Erythroblast (primary cell): ENCODE measurements at regions not wholly inside any gene's neighbourhood (a gene's known extent, or its start where the extent isn't known, plus 50 kb on each side); places are given as distances from the start of the nearest gene placed in this dataset.
"Not testable (repeated sequence)": the region's sequence is repeated elsewhere in the genome, so short reads cannot be mapped to it uniquely, and the experiment has no call there.

Source experiments
- DNase-seq, 2 experiments: peaks; one replicate each; lab custom pipeline; 2025; lab: John Stamatoyannopoulos, UW
- GATA1 ChIP-seq: IDR thresholded peaks from 2 replicates; pipeline ENCODE4 v1.6.1; 2011; ENCODE audit warnings: low read depth, mild to moderate bottlenecking, control low read depth, low read length, moderate library complexity
- POLR2A ChIP-seq: IDR thresholded peaks from 2 replicates; pipeline ENCODE4 v1.6.1; 2011; ENCODE audit warnings: mild to moderate bottlenecking, low read length

DNA sequence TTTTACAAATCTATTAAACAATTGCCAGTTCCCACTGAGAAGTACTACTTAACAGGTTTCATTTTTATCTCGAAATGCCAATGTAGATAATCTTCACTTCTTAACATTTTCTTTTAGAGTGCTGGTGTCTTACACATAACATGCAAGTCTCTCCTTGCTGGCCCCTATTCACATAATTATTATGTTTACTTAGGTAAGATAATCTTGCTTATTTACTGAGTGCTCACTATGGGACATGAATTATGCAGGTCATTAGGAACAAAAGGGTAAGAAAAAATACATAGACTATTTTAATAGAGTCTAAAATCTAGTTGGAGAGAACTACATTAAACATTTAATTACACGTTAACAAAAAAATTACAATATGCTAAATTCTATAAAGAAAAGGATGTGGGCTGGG lies 328.4 kb downstream of the PRR16 start:
- no peak for TF ChIP-seq POLR2A
- no peak for TF ChIP-seq GATA1
- DNase-seq, result no peak

DNA sequence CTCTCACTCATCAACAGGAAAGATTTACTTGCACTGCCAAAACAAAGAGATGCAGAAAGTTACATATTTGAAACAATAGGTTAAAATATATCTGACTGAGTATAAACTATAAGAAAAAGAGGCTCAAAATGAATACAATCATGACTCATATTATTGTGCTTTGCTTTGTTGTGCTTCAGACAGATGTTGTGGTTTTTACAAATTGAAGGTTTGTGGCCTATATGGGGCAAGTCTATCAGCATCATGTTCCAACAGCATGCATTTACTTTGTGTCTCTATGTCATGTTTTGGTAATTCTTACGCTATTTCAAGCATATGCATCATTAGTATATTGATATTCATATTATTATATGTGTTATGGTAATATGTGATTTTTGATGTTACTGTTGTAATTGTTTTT lies 330.0 kb downstream of the PRR16 start:
- no peak for DNase-seq
- no peak for TF ChIP-seq POLR2A
- no peak for TF ChIP-seq GATA1

DNA sequence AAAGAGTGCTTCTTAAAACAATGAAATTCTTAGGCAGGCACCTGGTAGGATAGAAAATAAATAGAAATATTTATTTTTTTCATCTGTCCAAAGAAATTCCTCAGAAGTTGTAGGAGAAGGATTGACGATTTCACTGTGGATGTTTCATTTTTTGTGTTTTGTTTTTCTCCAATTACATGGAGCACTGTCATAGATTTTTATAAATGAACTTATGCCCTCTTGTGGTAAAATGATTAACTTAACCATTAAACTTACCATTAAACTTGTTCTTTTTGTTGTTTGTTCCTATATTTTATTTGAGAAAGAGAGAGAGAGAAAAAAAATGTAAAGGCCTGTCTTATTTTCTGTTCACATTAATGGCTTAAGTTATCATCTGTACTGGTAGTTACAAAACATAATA lies 339.2 kb downstream of the PRR16 start:
- no peak for DNase-seq
- TF ChIP-seq GATA1, result no peak
- no peak for TF ChIP-seq POLR2A

DNA sequence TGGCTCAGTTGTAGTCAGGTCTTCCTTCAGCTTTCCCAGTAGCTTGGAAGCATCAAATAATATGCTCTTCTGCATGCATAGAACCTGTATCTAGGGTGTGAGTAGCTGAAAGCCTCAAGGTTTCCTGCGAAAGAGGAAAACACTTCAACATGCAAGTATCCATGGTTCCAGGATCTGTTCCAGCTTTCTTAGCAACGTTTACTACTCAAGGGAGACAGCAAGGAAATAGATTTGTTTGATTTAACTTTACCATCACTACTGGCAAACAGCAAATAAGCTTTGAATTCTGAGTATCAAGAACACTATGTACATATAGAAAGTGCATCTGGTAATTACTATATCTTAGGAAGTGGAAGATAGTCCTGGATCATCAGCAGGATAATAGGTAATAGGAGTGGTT lies 341.0 kb downstream of the PRR16 start:
- DNase-seq, result no peak
- TF ChIP-seq GATA1, result no peak
- no peak for TF ChIP-seq POLR2A

DNA sequence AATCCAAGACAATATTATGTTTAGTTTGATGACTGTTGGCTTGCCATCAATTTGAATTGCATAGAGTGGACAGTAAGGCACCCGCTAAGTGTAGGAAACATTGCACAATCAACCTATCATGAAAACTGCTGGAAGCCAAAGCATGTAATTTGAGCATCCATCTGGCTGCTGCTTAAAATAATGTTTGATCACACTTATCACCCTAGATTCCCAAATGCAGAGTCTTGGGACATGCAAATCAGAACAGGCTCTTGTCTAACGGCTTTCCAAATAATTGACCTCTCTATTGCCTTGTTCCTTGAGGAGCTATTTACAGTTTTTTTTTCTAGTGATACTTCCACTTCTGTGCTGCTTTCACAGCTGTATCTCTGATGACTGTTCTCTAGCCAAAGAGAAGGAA lies 342.1 kb downstream of the PRR16 start:
- TF ChIP-seq POLR2A (no peak), GATA1 (no peak)
- DNase-seq, result no peak

DNA sequence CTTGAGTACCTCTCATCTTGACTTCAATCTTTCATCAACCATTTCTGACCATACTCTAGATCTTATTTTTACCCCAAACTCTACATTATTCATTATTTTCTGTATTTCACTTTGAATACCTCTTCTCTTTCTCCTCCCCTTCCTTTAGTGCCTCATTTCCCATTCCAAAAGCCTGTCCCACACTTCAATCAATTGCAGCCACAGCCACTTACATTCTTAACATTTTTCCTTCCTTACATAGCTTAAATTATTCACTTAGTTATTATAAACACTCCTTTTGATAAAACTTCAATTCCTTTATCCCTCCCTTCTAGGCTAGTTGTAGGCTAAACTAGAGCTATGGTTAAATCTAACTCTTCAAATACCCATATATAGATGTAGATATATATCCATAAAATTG lies 344.0 kb downstream of the PRR16 start:
- DNase-seq, result no peak

DNA sequence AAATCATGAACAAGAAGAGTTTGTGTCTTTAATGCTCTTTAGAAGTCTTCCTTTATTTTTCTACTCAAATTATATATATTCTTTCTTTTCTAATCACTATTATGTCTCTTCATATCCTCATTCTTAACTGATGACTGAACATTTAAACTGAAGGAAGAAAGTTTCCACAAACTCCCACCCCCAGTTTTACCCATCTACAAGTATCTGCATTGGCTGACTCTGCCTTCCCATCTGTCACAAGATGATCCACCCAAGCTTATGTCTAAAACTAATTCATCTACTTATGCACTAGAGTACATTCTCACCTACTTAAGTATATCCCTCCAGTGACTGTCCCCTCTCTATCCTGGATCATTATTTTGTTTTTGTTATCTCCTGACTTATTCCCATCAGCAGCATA lies 344.5 kb downstream of the PRR16 start:
- no peak for TF ChIP-seq GATA1
- TF ChIP-seq POLR2A, result no peak
- DNase-seq, result no peak

More for the DNA sequence above, 344.0 kb downstream of the PRR16 start:
- TF ChIP-seq POLR2A (no peak), GATA1 (no peak)

DNA sequence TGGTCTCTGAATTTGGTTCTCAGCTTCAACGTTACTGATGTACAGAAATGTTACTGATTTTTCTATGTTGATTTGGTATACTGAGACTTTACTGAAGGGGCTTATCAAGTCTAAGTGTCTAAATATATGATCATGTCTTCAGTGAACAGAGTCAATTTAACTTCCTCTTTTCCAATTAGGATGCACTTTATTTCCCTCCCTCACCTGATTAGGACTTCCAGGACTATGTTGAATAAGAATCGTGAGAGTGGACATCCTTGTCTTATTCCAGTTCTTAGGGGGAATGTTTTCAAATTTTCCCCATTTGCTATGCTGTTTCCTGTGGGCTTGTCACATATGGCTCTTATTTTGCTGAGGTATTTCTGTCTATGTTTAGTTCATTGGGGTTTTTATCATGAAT lies 349.5 kb downstream of the PRR16 start:
- TF ChIP-seq POLR2A, result no peak
- TF ChIP-seq GATA1, result no peak
- DNase-seq, result no peak

DNA sequence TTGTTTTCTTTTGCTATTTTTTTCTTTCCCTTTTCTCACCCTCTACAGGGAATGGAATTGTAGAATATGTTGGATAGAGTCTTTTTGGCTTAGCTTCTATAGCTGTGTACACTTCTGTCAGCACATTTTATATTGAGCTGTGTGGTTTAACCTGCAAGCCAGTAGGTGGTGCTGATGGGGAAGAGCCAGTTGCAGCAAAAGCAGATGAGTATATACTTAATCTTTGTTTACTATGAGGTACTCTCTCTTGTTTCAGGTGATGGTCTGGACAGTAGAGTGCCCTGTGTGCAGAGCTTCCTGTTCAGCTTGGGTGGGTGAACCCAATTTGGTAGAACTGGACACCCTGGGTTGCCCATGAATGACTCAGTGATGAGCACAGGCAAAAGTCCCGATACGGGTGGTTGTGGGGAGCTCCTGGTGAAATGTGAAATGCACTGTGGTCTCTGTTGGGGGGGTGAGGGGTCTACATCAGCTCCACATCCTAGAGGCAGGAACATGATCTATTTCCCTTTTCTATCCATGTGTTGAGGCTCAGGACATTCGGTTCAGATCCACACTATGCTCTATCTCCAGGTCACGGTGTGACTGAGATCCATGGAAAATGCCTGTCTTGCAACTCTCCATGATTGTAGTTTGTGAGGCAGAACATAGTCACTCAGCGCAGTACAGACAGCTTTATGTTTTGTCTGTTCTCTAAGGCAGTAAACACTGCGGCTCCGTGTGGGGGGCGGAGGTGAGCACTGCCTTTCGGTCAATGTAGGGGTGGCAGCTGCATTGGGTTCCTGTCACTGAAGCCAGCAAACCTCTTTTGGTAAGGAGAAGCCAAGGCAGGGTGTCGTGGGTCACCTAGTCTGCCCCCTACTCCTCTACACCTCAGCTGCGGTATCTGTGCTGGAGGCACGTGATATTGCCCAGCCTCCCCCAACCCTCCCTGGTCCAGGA lies 353.2 kb downstream of the PRR16 start:
- no peak for DNase-seq
- TF ChIP-seq GATA1 (no peak), POLR2A (no peak)

DNA sequence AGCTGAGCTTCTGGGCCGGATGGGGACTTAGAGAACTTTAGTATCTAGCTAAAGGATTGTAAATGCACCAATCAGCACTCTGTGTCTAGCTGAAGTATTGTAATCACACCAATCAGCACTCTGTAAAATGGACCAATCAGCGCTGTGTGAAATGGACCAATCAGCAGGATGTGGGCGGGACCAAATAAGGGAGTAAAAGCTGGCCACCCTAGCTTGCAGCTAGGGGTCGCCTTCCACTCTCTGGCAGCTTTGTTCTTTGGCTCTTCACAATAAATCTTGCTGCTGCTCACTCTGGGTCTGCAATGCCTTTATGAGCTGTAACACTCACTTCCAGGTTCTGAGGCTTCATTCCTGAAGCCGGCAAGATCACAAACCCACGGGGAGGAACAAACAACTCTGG lies 354.0 kb downstream of the PRR16 start:
- TF ChIP-seq POLR2A, result no peak
- no peak for TF ChIP-seq GATA1
- peak; percentile 3 to 23 for DNase-seq

DNA sequence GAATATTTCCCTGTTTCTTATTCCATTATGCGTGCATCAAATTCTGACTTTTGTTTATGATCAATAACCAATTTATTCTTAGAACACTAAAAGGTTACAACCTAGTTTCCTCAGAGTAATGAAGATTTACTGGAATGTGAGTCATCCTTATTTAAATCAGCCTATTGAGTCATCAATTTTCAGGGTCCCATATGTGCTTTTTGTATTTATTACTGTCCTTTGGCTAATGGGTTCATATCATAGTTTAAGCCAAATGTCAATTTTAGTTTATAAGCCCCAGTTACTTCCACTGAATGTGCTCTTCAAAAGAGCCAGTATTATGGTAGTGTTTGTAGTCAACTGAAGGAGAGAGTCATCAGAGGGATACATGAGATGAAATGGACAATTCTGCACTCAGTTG lies 359.2 kb downstream of the PRR16 start:
- DNase-seq, result no peak
- no peak for TF ChIP-seq POLR2A
- no peak for TF ChIP-seq GATA1

DNA sequence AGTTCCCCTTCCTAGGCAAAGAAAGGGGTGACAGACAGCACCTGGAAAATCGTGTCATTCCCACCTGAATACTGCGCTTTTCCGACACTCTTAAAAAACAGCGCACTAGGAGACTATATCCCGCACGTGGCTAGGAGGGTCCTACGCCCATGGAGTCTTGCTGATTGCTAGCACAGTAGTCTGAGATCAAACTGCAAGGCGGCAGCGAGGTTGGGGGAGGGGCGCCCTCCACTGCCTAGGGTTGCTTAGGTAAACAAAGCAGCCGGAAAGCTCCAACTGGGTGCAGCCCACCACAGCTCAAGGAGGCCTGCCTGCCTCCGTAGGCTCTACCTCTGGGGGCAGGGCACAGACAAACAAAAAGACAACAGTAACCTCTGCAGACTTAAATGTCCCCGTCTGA lies 367.5 kb downstream of the PRR16 start:
- DNase-seq, result not testable (repeated sequence)

DNA sequence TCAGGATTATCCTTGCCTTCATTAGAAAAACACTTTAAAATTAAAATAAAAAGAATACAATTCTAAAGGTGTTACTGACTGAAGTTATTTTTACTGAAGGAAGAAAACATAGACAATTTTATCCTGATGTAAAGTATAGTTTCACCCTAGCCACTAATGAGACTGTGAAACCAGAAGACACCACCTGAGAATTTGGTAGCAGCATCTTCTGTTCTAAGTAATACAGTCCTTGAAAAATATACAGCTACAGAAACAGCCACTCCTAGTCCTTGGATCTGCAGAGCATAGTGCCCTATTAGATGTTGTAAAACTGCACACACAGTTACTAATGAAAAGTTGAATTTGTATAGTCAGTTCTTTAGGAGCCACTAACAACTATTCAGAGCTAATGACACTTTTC lies 377.7 kb downstream of the PRR16 start:
- DNase-seq, result no peak
- TF ChIP-seq GATA1 (no peak), POLR2A (no peak)

DNA sequence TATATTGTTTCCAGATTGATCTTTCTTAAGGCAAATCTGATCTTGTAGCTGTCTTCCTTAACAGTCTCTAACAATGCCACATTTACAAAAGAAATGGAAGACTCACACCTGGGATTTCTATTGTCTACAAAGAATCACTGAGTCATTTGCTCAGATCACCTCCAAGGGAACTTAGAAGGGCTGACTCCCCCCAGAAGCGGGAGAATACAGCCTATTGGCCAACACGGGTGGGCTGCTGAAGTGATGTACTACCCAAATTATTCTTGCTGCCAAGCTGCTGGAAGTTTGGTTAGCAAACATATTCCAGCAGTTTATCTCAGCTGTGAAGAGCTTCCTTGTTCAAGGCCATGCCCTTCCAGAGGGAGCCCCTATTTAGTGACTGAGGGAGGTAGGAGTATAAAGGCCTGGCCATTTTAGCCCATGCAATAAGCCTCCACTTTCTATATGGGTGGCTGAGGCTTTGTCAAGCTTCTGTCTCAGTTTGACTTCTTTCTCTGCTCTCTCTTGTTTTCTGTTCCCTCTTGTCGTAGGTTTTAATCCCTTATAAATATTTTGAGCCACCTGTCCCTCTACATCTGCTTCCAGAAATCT lies 379.4 kb downstream of the PRR16 start:
- no peak for DNase-seq
- TF ChIP-seq GATA1, result no peak
- TF ChIP-seq POLR2A, result no peak
